SK-N-SH (cell line): ENCODE measurements at regions not wholly inside any gene's neighbourhood (a gene's known extent, or its start where the extent isn't known, plus 50 kb on each side); places are given as distances from the start of the nearest gene placed in this dataset.

Experiments used
- CTCF ChIA-PET: fragments of 300-600, 350-600 bp; formaldehyde crosslinking; extraction: SDS; loops from one replicate; lab custom pipeline; 2021; lab: Yijun Ruan, JAX
- POLR2A ChIA-PET: fragments of 350-600 bp; sonication (Branson Sonifier 250); formaldehyde crosslinking; extraction: SDS; loops from one replicate; lab custom pipeline; 2020; ENCODE audit warnings: antibody characterized with exemption, inconsistent platforms; lab: Yijun Ruan, JAX
- DNase-seq: peaks from one replicate; pipeline ENCODE4 v3.0.0; 2012
- H2AFZ ChIP-seq: fragments of 200-600 bp; sonication (generic); 2 replicates; pipeline ENCODE4 v1.8.1; 2016; ENCODE audit warnings: antibody characterized with exemption, mild to moderate bottlenecking, low read depth
- H3F3A ChIP-seq: fragments of 200-600 bp; sonication (generic); replicated peaks from 2 replicates; pipeline ENCODE3; 2016; ENCODE audit warnings: antibody characterized with exemption, mild to moderate bottlenecking; ENCODE audit not compliant: insufficient read depth
- H3K27ac ChIP-seq, 2 experiments: fragments of 200-500 bp in 1 of 2; fragments of 200-600 bp in 1 of 2; sonication (Bioruptor generic) in 1 of 2; sonication (generic), shearing (Covaris generic) in 1 of 2; 2 replicates each; pipeline versions ENCODE4 v1.5.1 to v1.6.1; 2014 to 2016; ENCODE audit warnings: low read depth in 2 of 2, inconsistent platforms in 1 of 2, low read length in 1 of 2, mild to moderate bottlenecking in 1 of 2, mixed read lengths in 1 of 2
- H3K27me3 ChIP-seq: fragments of 200-600 bp; sonication (generic), shearing (Covaris generic); 2 replicates; pipeline ENCODE4 v1.6.1; 2016; ENCODE audit warnings: mixed run types; ENCODE audit not compliant: insufficient read depth
- H3K36me3 ChIP-seq, 2 experiments: fragments of 200-500 bp in 1 of 2; fragments of 200-600 bp in 1 of 2; sonication (Bioruptor generic) in 1 of 2; sonication (generic) in 1 of 2; replicated peaks in 1 of 2; 2 replicates each; pipeline versions ENCODE3 to v1.5.1; 2014 to 2016; ENCODE audit warnings: low read length in 1 of 2, mild to moderate bottlenecking in 1 of 2; ENCODE audit not compliant: insufficient read depth in 2 of 2, control insufficient read depth in 1 of 2
- H3K4me1 ChIP-seq, 2 experiments: fragments of 200-500 bp in 1 of 2; fragments of 200-600 bp in 1 of 2; sonication (Bioruptor generic) in 1 of 2; sonication (generic), shearing (Covaris generic) in 1 of 2; 2 replicates each; pipeline versions ENCODE4 v1.5.1 to v1.6.1; 2014 to 2016; ENCODE audit warnings: low read depth in 1 of 2, low read length in 1 of 2, mixed run types in 1 of 2; ENCODE audit not compliant: insufficient read depth in 2 of 2, control insufficient read depth in 1 of 2
- H3K4me2 ChIP-seq: fragments of 200-600 bp; sonication (generic), shearing (Covaris generic); 2 replicates; pipeline ENCODE4 v1.6.1; 2017; ENCODE audit warnings: mixed run types
- H3K4me3 ChIP-seq, 2 experiments: fragments of 200-500 bp in 1 of 2; fragments of 200-600 bp in 1 of 2; sonication (Bioruptor generic) in 1 of 2; sonication (generic), shearing (Covaris generic) in 1 of 2; 2 replicates each; pipeline versions ENCODE4 v1.5.1 to v1.8.1; 2014 to 2016; ENCODE audit warnings: low read depth in 2 of 2, inconsistent platforms in 1 of 2, low read length in 1 of 2, mild to moderate bottlenecking in 1 of 2, mixed read lengths in 1 of 2, moderate library complexity in 1 of 2
- H3K79me2 ChIP-seq: fragments of 200-600 bp; sonication (generic); 2 replicates; pipeline ENCODE4 v1.8.1; 2017; ENCODE audit warnings: mild to moderate bottlenecking; ENCODE audit not compliant: insufficient read depth
- H3K9ac ChIP-seq: fragments of 200-600 bp; sonication (generic); 2 replicates; pipeline ENCODE4 v1.6.1; 2017; ENCODE audit warnings: mixed run types
- H3K9me2 ChIP-seq: fragments of 200-600 bp; sonication (generic); 2 replicates; pipeline ENCODE4 v1.6.1; 2017; ENCODE audit warnings: mixed run types
- H3K9me3 ChIP-seq: fragments of 200-600 bp; sonication (generic); 2 replicates; pipeline ENCODE4 v1.6.1; 2017; ENCODE audit warnings: mixed run types, mild to moderate bottlenecking, moderate library complexity
- H4K20me1 ChIP-seq: fragments of 200-600 bp; sonication (generic); 2 replicates; pipeline ENCODE4 v1.6.1; 2017; ENCODE audit warnings: mild to moderate bottlenecking, mixed run types; ENCODE audit not compliant: insufficient read depth
- EP300 ChIP-seq, 2 experiments: IDR thresholded peaks; 2 replicates each; pipeline versions ENCODE4 v1.4.0 to v1.6.1; 2012; ENCODE audit warnings: borderline replicate concordance in 1 of 2, low read depth in 1 of 2, low read length in 1 of 2
- EZH2phosphoT487 ChIP-seq: fragments of 200-600 bp; sonication (generic); IDR thresholded peaks from 2 replicates; pipeline ENCODE4 v1.6.1; 2017; ENCODE audit warnings: low read depth, mixed run types, mild to moderate bottlenecking, antibody characterized with exemption, moderate library complexity, borderline replicate concordance
- FOXJ3 ChIP-seq: sonication (generic); formaldehyde crosslinking; IDR thresholded peaks from 2 replicates; pipeline ENCODE4 v1.5.1; 2020; ENCODE audit warnings: mild to moderate bottlenecking, missing genetic modification reagents
- GATA2 ChIP-seq: sonication (generic); formaldehyde crosslinking; IDR thresholded peaks from 2 replicates; pipeline ENCODE4 v1.5.0; 2020; ENCODE audit warnings: mild to moderate bottlenecking, missing genetic modification reagents
- MXI1 ChIP-seq: IDR thresholded peaks from 2 replicates; pipeline ENCODE4 v1.6.1; 2012; ENCODE audit warnings: mild to moderate bottlenecking, low read depth, low read length, improper control_type of control experiment
- POLR2AphosphoS5 ChIP-seq: IDR thresholded peaks from 2 replicates; pipeline ENCODE4 v1.6.1; 2012; ENCODE audit warnings: low read depth, low read length
- WGBS: methylation state at CpG from one replicate; pipeline ENCODE4 v1.1.6; 2017; ENCODE audit warnings: low lambda C conversion rate; 5-methylcytosine and 5-hydroxymethylcytosine counted together
- TF ChIP-seq, protein P1 (sequence below): fragments of 150-350 bp; IDR thresholded peaks from 2 replicates; pipeline ENCODE4 v1.6.1; 2017; ENCODE audit warnings: antibody characterized with exemption, low read length, low read depth, borderline replicate concordance
- TF ChIP-seq, protein P2 (sequence below): IDR thresholded peaks from 2 replicates; pipeline ENCODE4 v1.4.0; 2012; ENCODE audit warnings: low read depth, borderline replicate concordance
- TF ChIP-seq, protein P3 (sequence below): fragments of 200-600 bp; sonication (generic); IDR thresholded peaks from 2 replicates; pipeline ENCODE4 v1.6.1; 2017; ENCODE audit warnings: antibody characterized with exemption, mild to moderate bottlenecking, moderate library complexity
- TF ChIP-seq, protein P4 (sequence below): IDR thresholded peaks from 2 replicates; pipeline ENCODE4 v1.4.0; 2012; ENCODE audit warnings: low read depth, borderline replicate concordance

- ChIA-PET CTCF (interaction anchor here (1.0 to 1.5 kb wide), 5 partner anchors 10 to 1530 kb away, joined by 3 to 4 read pairs (median 4); no protein-coding TSS in a partner anchor), POLR2A (interaction anchor here (1.2 to 1.4 kb wide), 2 partner anchors 13 to 65 kb away, joined by 3 read pairs; no protein-coding TSS in a partner anchor)
- 84% methylated on average over 4 of the region's 4 CpGs for WGBS
Observed at GRCh38 chr17:72315122-72315913, 194.5 kb downstream of the SOX9 start.

More at GRCh38 chr17:72315122-72315913, 194.5 kb downstream of the SOX9 start:
- Histone ChIP-seq H3K4me2 (no peak overlapping the region), H3K4me1 (no peaks in the 10 kb centered on the region), H3K4me3 (no peak overlapping the region), H3K9me3 (no peaks in the 10 kb centered on the region), H2AFZ (no peak overlapping the region), H4K20me1 (no peaks in the 10 kb centered on the region), H3K36me3 (no peaks in the 10 kb centered on the region), H3K79me2 (no peaks in the 10 kb centered on the region), H3K9me2 (no peaks in the 10 kb centered on the region), H3F3A (no peaks in the 10 kb centered on the region), H3K27me3 (no peaks in the 10 kb centered on the region), H3K9ac (no peak overlapping the region), H3K27ac (no peak overlapping the region)
- DNase-seq, result no peak
- TF ChIP-seq POLR2AphosphoS5, result no peak
- TF ChIP-seq EZH2phosphoT487, result no peak
- TF ChIP-seq, protein P1, sequence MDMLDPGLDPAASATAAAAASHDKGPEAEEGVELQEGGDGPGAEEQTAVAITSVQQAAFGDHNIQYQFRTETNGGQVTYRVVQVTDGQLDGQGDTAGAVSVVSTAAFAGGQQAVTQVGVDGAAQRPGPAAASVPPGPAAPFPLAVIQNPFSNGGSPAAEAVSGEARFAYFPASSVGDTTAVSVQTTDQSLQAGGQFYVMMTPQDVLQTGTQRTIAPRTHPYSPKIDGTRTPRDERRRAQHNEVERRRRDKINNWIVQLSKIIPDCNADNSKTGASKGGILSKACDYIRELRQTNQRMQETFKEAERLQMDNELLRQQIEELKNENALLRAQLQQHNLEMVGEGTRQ, result no peak
- TF ChIP-seq, protein P2, sequence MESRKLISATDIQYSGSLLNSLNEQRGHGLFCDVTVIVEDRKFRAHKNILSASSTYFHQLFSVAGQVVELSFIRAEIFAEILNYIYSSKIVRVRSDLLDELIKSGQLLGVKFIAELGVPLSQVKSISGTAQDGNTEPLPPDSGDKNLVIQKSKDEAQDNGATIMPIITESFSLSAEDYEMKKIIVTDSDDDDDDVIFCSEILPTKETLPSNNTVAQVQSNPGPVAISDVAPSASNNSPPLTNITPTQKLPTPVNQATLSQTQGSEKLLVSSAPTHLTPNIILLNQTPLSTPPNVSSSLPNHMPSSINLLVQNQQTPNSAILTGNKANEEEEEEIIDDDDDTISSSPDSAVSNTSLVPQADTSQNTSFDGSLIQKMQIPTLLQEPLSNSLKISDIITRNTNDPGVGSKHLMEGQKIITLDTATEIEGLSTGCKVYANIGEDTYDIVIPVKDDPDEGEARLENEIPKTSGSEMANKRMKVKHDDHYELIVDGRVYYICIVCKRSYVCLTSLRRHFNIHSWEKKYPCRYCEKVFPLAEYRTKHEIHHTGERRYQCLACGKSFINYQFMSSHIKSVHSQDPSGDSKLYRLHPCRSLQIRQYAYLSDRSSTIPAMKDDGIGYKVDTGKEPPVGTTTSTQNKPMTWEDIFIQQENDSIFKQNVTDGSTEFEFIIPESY, result no peak
- TF ChIP-seq, protein P3, sequence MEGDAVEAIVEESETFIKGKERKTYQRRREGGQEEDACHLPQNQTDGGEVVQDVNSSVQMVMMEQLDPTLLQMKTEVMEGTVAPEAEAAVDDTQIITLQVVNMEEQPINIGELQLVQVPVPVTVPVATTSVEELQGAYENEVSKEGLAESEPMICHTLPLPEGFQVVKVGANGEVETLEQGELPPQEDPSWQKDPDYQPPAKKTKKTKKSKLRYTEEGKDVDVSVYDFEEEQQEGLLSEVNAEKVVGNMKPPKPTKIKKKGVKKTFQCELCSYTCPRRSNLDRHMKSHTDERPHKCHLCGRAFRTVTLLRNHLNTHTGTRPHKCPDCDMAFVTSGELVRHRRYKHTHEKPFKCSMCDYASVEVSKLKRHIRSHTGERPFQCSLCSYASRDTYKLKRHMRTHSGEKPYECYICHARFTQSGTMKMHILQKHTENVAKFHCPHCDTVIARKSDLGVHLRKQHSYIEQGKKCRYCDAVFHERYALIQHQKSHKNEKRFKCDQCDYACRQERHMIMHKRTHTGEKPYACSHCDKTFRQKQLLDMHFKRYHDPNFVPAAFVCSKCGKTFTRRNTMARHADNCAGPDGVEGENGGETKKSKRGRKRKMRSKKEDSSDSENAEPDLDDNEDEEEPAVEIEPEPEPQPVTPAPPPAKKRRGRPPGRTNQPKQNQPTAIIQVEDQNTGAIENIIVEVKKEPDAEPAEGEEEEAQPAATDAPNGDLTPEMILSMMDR, result no peak
- no peak for TF ChIP-seq GATA2 (CRISPR knock-in tag)
- TF ChIP-seq, protein P4, sequence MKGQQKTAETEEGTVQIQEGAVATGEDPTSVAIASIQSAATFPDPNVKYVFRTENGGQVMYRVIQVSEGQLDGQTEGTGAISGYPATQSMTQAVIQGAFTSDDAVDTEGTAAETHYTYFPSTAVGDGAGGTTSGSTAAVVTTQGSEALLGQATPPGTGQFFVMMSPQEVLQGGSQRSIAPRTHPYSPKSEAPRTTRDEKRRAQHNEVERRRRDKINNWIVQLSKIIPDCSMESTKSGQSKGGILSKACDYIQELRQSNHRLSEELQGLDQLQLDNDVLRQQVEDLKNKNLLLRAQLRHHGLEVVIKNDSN, result no peak
- no peak for TF ChIP-seq EP300 (IDR thresholded peaks at IDR 0.05; ENCODE audit: borderline replicate concordance in 1 of 2, low read depth in 1 of 2, low read length in 1 of 2)
- TF ChIP-seq FOXJ3 (CRISPR knock-in tag), result no peak
- TF ChIP-seq MXI1, result no peak
